SK-N-SH treated with all-trans-retinoic acid at 6 μM for 48 hours (cell line): ENCODE measurements at regions not wholly inside any gene's neighbourhood (a gene's known extent, or its start where the extent isn't known, plus 50 kb on each side); places are given as distances from the start of the nearest gene placed in this dataset.

Experiments
- ATAC-seq: fragments of 200-7000 bp; cut with Tn5 transposase; 3 replicates; pipeline ENCODE4 v1.9.1; 2020; ENCODE audit warnings: mild to moderate bottlenecking, moderate library complexity
- ARNTL ChIP-seq: fragments of 450-650 bp; formaldehyde crosslinking; IDR thresholded peaks from 2 replicates; pipeline ENCODE4 v1.5.0; 2020; ENCODE audit warnings: low read depth, mild to moderate bottlenecking, moderate library complexity, borderline replicate concordance
- BACH2 ChIP-seq: fragments of 250-450 bp; sonication (Bioruptor Pico); IDR thresholded peaks from 2 replicates; pipeline ENCODE4 v1.9.0; 2021; ENCODE audit warnings: mild to moderate bottlenecking, borderline replicate concordance
- ESRRG ChIP-seq: fragments of 250-450 bp; sonication (Bioruptor Pico); IDR thresholded peaks from 2 replicates; pipeline ENCODE4 v1.6.1; 2021; ENCODE audit warnings: mild to moderate bottlenecking
- GLIS3 ChIP-seq: fragments of 250-450 bp; sonication (Bioruptor Pico); IDR thresholded peaks from 2 replicates; pipeline ENCODE4 v1.5.0; 2020; ENCODE audit warnings: mild to moderate bottlenecking, moderate library complexity
- ISL1 ChIP-seq: fragments of 250-450 bp; sonication (Bioruptor Pico); IDR thresholded peaks from 2 replicates; pipeline ENCODE4 v2.1.2; 2022; ENCODE audit warnings: mild to moderate bottlenecking, moderate library complexity
- OSR1 ChIP-seq: fragments of 250-450 bp; sonication (Bioruptor Pico); IDR thresholded peaks from 2 replicates; pipeline ENCODE4 v1.8.0; 2022; ENCODE audit warnings: moderate library complexity, mild to moderate bottlenecking, inconsistent platforms
- PPARA ChIP-seq: fragments of 250-450 bp; sonication (Bioruptor Pico); IDR thresholded peaks from 2 replicates; pipeline ENCODE4 v1.5.0; 2020; ENCODE audit warnings: mild to moderate bottlenecking, borderline replicate concordance
- RARB ChIP-seq: fragments of 250-450 bp; sonication (Bioruptor Pico); IDR thresholded peaks from 2 replicates; pipeline ENCODE4 v1.8.0; 2021; ENCODE audit warnings: mild to moderate bottlenecking, moderate library complexity
- SNAI2 ChIP-seq: fragments of 250-450 bp; sonication (Bioruptor Pico); IDR thresholded peaks from 2 replicates; pipeline ENCODE4 v1.5.0; 2020; ENCODE audit warnings: mild to moderate bottlenecking, moderate library complexity
- TCF4 ChIP-seq: fragments of 250-450 bp; sonication (Bioruptor Pico); IDR thresholded peaks from 2 replicates; pipeline ENCODE4 v1.8.0; 2021; ENCODE audit warnings: mild to moderate bottlenecking, moderate library complexity, borderline replicate concordance
- TOX ChIP-seq: fragments of 250-450 bp; sonication (Bioruptor Pico); IDR thresholded peaks from 2 replicates; pipeline ENCODE4 v1.8.0; 2021; ENCODE audit warnings: mild to moderate bottlenecking, moderate library complexity, borderline replicate concordance
- TSHZ2 ChIP-seq: fragments of 250-450 bp; sonication (Bioruptor Pico); IDR thresholded peaks from 2 replicates; pipeline ENCODE4 v1.5.0; 2020; ENCODE audit warnings: mild to moderate bottlenecking, moderate library complexity
- ZC3H10 ChIP-seq: fragments of 250-450 bp; sonication (Bioruptor Pico); IDR thresholded peaks from 2 replicates; pipeline ENCODE4 v1.5.1; 2021; ENCODE audit warnings: mild to moderate bottlenecking, moderate library complexity
- ZFP3 ChIP-seq: fragments of 250-450 bp; sonication (Bioruptor Pico); IDR thresholded peaks from 2 replicates; pipeline ENCODE4 v1.5.0; 2020; ENCODE audit warnings: mild to moderate bottlenecking, moderate library complexity
- ZFP30 ChIP-seq: fragments of 450-650 bp; formaldehyde crosslinking; IDR thresholded peaks from 2 replicates; pipeline ENCODE4 v1.5.0; 2022; ENCODE audit warnings: mild to moderate bottlenecking, moderate library complexity
- ZNF565 ChIP-seq: fragments of 450-650 bp; formaldehyde crosslinking; conservative IDR thresholded peaks from 2 replicates; pipeline ENCODE4 v1.5.0; 2020; ENCODE audit warnings: low read depth, mild to moderate bottlenecking, moderate library complexity
- ZNF70 ChIP-seq: fragments of 450-650 bp; formaldehyde crosslinking; IDR thresholded peaks from 2 replicates; pipeline ENCODE4 v1.5.0; 2020; ENCODE audit warnings: mild to moderate bottlenecking, moderate library complexity
- ZNF8 ChIP-seq: fragments of 450-650 bp; formaldehyde crosslinking; IDR thresholded peaks from 2 replicates; pipeline ENCODE4 v1.5.0; 2020; ENCODE audit warnings: mild to moderate bottlenecking, moderate library complexity
- TF ChIP-seq, protein P1 (sequence below): fragments of 250-450 bp; sonication (Bioruptor Pico); IDR thresholded peaks from 2 replicates; pipeline ENCODE4 v1.5.1; 2020; ENCODE audit warnings: low read depth, mild to moderate bottlenecking, moderate library complexity
- TF ChIP-seq, protein P2 (sequence below): fragments of 250-450 bp; sonication (Bioruptor Pico); IDR thresholded peaks from 2 replicates; pipeline ENCODE4 v1.8.0; 2020; ENCODE audit warnings: mild to moderate bottlenecking, moderate library complexity, borderline replicate concordance
- TF ChIP-seq, protein P3 (sequence below): fragments of 250-450 bp; sonication (Bioruptor Pico); IDR thresholded peaks from 2 replicates; pipeline ENCODE4 v1.5.1; 2021; ENCODE audit warnings: mild to moderate bottlenecking, moderate library complexity
- TF ChIP-seq, protein P4 (sequence below): fragments of 250-450 bp; sonication (Bioruptor Pico); IDR thresholded peaks from 2 replicates; pipeline ENCODE4 v1.8.0; 2021; ENCODE audit warnings: low read depth, mild to moderate bottlenecking, moderate library complexity, borderline replicate concordance

GRCh38 chr3:23735062-23735461, 70.7 kb upstream of the UBE2E1 start:
- TF ChIP-seq ISL1, result no peak
- TF ChIP-seq, protein P1, sequence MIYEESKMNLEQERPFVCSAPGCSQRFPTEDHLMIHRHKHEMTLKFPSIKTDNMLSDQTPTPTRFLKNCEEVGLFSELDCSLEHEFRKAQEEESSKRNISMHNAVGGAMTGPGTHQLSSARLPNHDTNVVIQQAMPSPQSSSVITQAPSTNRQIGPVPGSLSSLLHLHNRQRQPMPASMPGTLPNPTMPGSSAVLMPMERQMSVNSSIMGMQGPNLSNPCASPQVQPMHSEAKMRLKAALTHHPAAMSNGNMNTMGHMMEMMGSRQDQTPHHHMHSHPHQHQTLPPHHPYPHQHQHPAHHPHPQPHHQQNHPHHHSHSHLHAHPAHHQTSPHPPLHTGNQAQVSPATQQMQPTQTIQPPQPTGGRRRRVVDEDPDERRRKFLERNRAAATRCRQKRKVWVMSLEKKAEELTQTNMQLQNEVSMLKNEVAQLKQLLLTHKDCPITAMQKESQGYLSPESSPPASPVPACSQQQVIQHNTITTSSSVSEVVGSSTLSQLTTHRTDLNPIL, result no peak
- TF ChIP-seq ZFP30, result no peak
- TF ChIP-seq, protein P2, sequence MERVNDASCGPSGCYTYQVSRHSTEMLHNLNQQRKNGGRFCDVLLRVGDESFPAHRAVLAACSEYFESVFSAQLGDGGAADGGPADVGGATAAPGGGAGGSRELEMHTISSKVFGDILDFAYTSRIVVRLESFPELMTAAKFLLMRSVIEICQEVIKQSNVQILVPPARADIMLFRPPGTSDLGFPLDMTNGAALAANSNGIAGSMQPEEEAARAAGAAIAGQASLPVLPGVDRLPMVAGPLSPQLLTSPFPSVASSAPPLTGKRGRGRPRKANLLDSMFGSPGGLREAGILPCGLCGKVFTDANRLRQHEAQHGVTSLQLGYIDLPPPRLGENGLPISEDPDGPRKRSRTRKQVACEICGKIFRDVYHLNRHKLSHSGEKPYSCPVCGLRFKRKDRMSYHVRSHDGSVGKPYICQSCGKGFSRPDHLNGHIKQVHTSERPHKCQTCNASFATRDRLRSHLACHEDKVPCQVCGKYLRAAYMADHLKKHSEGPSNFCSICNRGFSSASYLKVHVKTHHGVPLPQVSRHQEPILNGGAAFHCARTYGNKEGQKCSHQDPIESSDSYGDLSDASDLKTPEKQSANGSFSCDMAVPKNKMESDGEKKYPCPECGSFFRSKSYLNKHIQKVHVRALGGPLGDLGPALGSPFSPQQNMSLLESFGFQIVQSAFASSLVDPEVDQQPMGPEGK (CRISPR knock-in tag), result no peak
- TF ChIP-seq SNAI2 (CRISPR knock-in tag), result no peak
- TF ChIP-seq PPARA, result no peak
- no peak for TF ChIP-seq ESRRG (CRISPR knock-in tag)
- TF ChIP-seq ZNF8 (CRISPR knock-in tag), result no peak
- TF ChIP-seq TOX (CRISPR knock-in tag), result no peak
- no peak for ATAC-seq

GRCh38 chr3:23735535-23736326, 70.0 kb upstream of the UBE2E1 start:
- no peak for TF ChIP-seq ZFP3 (CRISPR knock-in tag)
- TF ChIP-seq RARB (CRISPR knock-in tag), result no peak
- TF ChIP-seq TCF4 (CRISPR knock-in tag), result peak; percentile 88
- TF ChIP-seq ISL1, result peak; percentile 28; the same call in 1 of the 2 replicates
- TF ChIP-seq SNAI2 (CRISPR knock-in tag), result no peak
- 0 out of 2 replicates have a peak, but pooled peaks have one; percentile 18 for TF ChIP-seq GLIS3 (CRISPR knock-in tag)
- TF ChIP-seq, protein P3, sequence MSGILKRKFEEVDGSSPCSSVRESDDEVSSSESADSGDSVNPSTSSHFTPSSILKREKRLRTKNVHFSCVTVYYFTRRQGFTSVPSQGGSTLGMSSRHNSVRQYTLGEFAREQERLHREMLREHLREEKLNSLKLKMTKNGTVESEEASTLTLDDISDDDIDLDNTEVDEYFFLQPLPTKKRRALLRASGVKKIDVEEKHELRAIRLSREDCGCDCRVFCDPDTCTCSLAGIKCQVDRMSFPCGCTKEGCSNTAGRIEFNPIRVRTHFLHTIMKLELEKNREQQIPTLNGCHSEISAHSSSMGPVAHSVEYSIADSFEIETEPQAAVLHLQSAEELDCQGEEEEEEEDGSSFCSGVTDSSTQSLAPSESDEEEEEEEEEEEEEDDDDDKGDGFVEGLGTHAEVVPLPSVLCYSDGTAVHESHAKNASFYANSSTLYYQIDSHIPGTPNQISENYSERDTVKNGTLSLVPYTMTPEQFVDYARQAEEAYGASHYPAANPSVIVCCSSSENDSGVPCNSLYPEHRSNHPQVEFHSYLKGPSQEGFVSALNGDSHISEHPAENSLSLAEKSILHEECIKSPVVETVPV (CRISPR knock-in tag), result no peak
- peak; percentile 58; the same call in 2 of the 3 replicates for ATAC-seq

GRCh38 chr3:23738944-23739343, 66.8 kb upstream of the UBE2E1 start:
- no peak for ATAC-seq
- no peak for TF ChIP-seq ZFP30
- TF ChIP-seq, protein P1, result no peak
- TF ChIP-seq TCF4 (CRISPR knock-in tag), result no peak
- TF ChIP-seq TSHZ2, result no peak
- no peak for TF ChIP-seq PPARA
- TF ChIP-seq ISL1, result no peak
- no peak for TF ChIP-seq SNAI2 (CRISPR knock-in tag)
- TF ChIP-seq ARNTL, result no peak
- TF ChIP-seq ZFP3 (CRISPR knock-in tag), result no peak
- TF ChIP-seq BACH2, result no peak
- TF ChIP-seq OSR1, result no peak
- TF ChIP-seq TOX (CRISPR knock-in tag), result no peak
- no peak for TF ChIP-seq ZNF70 (CRISPR knock-in tag)
- TF ChIP-seq, protein P4, sequence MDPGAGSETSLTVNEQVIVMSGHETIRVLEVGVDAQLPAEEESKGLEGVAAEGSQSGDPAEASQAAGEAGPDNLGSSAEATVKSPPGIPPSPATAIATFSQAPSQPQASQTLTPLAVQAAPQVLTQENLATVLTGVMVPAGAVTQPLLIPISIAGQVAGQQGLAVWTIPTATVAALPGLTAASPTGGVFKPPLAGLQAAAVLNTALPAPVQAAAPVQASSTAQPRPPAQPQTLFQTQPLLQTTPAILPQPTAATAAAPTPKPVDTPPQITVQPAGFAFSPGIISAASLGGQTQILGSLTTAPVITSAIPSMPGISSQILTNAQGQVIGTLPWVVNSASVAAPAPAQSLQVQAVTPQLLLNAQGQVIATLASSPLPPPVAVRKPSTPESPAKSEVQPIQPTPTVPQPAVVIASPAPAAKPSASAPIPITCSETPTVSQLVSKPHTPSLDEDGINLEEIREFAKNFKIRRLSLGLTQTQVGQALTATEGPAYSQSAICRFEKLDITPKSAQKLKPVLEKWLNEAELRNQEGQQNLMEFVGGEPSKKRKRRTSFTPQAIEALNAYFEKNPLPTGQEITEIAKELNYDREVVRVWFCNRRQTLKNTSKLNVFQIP (CRISPR knock-in tag), result no peak
- TF ChIP-seq, protein P3 (CRISPR knock-in tag), result no peak
- no peak for TF ChIP-seq ZC3H10 (CRISPR knock-in tag)
- no peak for TF ChIP-seq ESRRG (CRISPR knock-in tag)
- TF ChIP-seq ZNF565 (CRISPR knock-in tag), result no peak
